Activated CD4-positive, alpha-beta T cell treated with anti-CD3 and anti-CD28 coated beads for 48 hours (primary cell): ENCODE measurements at regions not wholly inside any gene's neighbourhood (a gene's known extent, or its start where the extent isn't known, plus 50 kb on each side); places are given as distances from the start of the nearest gene placed in this dataset.

Experiments used
- DNase-seq: peaks from one replicate; pipeline ENCODE4 v3.0.0-alpha.2; 2020

- no peak for DNase-seq
Measured at GRCh38 chr5:147963948-147964693, 57.8 kb upstream of the C5orf46 start.

- DNase-seq, result no peak
Measured at GRCh38 chr5:147963436-147963835, 57.1 kb upstream of the C5orf46 start.

GRCh38 chr5:147961208-147961749 lies 54.9 kb upstream of the C5orf46 start:
- DNase-seq, result no peak

GRCh38 chr5:147957901-147958300 lies 51.6 kb upstream of the C5orf46 start:
- no peak for DNase-seq

- DNase-seq, result no peak
Measured at GRCh38 chr5:147956842-147957223, 50.5 kb upstream of the C5orf46 start.

- no peak for DNase-seq
Measured at GRCh38 chr5:147956064-147956841, 49.9 kb upstream of the C5orf46 start.
